ENCODE measurements at regions not wholly inside any gene's neighbourhood (a gene's known extent, or its start where the extent isn't known, plus 50 kb on each side); places are given as distances from the start of the nearest gene placed in this dataset.
A peak's percentile ranks its signal among the peaks of the same experiment; 100 is the strongest.

- Histone ChIP-seq H3K27ac (peak overlapping the region in 3 of 21 experiments; percentile 1 to 80 (median 44)), H3K4me3 (no peak overlapping the region)
Measured at GRCh38 chr2:8511868-8512612, 169.8 kb upstream of the ID2 start.

GRCh38 chr2:8513601-8514273, 168.1 kb upstream of the ID2 start:
- H3K27ac ChIP-seq, result peak overlapping the region in 7 of 21 experiments; percentile 4 to 80 (median 67)
- no peak overlapping the region for H3K4me3 ChIP-seq

GRCh38 chr2:8514274-8514662, 167.6 kb upstream of the ID2 start:
- H3K4me3 ChIP-seq, result no peak overlapping the region
- peak overlapping the region in 10 of 21 experiments; percentile 4 to 80 (median 65) for H3K27ac ChIP-seq

GRCh38 chr2:8514796-8515758, 166.8 kb upstream of the ID2 start:
- Histone ChIP-seq H3K4me3 (no peak overlapping the region), H3K27ac (peak overlapping the region in 13 of 21 experiments; percentile 21 to 80 (median 50))

- Histone ChIP-seq H3K27ac (peak overlapping the region in 13 of 21 experiments; percentile 2 to 80 (median 50)), H3K4me3 (no peak overlapping the region)
Measured at GRCh38 chr2:8515864-8516533, 165.9 kb upstream of the ID2 start.

GRCh38 chr2:8517850-8518498, 163.9 kb upstream of the ID2 start:
- peak overlapping the region in 1 of 21 experiments; percentile 64 for H3K27ac ChIP-seq
- no peak overlapping the region for H3K4me3 ChIP-seq

- Histone ChIP-seq H3K27ac (peak overlapping the region in 3 of 21 experiments; percentile 17 to 64 (median 58)), H3K4me3 (no peak overlapping the region)
Measured at GRCh38 chr2:8518979-8519668, 162.7 kb upstream of the ID2 start.

- H3K27ac ChIP-seq, result peak overlapping the region in 7 of 21 experiments; percentile 4 to 64 (median 45)
- no peak overlapping the region for H3K4me3 ChIP-seq
Measured at GRCh38 chr2:8520791-8521344, 161.0 kb upstream of the ID2 start.

GRCh38 chr2:8522687-8523086, 159.2 kb upstream of the ID2 start:
- peak overlapping the region in 10 of 21 experiments; percentile 24 to 77 (median 52) for H3K27ac ChIP-seq
- H3K4me3 ChIP-seq, result no peak overlapping the region

GRCh38 chr2:8524388-8524787, 157.5 kb upstream of the ID2 start:
- H3K27ac ChIP-seq, result no peak overlapping the region
- no peak overlapping the region for H3K4me3 ChIP-seq

GRCh38 chr2:8524823-8525222, 157.0 kb upstream of the ID2 start:
- H3K4me3 ChIP-seq, result no peak overlapping the region
- H3K27ac ChIP-seq, result peak overlapping the region in 1 of 21 experiments; percentile 57

- no peak overlapping the region for H3K4me3 ChIP-seq
- H3K27ac ChIP-seq, result peak overlapping the region in 3 of 21 experiments; percentile 10 to 57 (median 56)
Measured at GRCh38 chr2:8525236-8525581, 156.6 kb upstream of the ID2 start.

- H3K4me3 ChIP-seq, result no peak overlapping the region
- peak overlapping the region in 14 of 21 experiments; percentile 10 to 58 (median 25) for H3K27ac ChIP-seq
Measured at GRCh38 chr2:8525582-8526402, 156.1 kb upstream of the ID2 start.

GRCh38 chr2:8526403-8526696, 155.5 kb upstream of the ID2 start:
- H3K27ac ChIP-seq, result peak overlapping the region in 12 of 21 experiments; percentile 12 to 58 (median 25)

GRCh38 chr2:8527031-8527430, 154.8 kb upstream of the ID2 start:
- Histone ChIP-seq H3K27ac (no peak overlapping the region), H3K4me3 (no peak overlapping the region)

More at GRCh38 chr2:8526403-8526696, 155.5 kb upstream of the ID2 start:
- H3K4me3 ChIP-seq, result no peak overlapping the region

- H3K27ac ChIP-seq, result no peak overlapping the region
- no peak overlapping the region for H3K4me3 ChIP-seq
Measured at GRCh38 chr2:8527676-8528075, 154.2 kb upstream of the ID2 start.

GRCh38 chr2:8528863-8529262, 153.0 kb upstream of the ID2 start:
- Histone ChIP-seq H3K4me3 (no peak overlapping the region), H3K27ac (no peak overlapping the region)
